GM18508 (cell line): ENCODE measurements at regions not wholly inside any gene's neighbourhood (a gene's known extent, or its start where the extent isn't known, plus 50 kb on each side); places are given as distances from the start of the nearest gene placed in this dataset.
"Not testable (repeated sequence)": the region's sequence is repeated elsewhere in the genome, so short reads cannot be mapped to it uniquely, and the experiment has no call there.

Experiments
- ATAC-seq: cut with Tn5 transposase; IDR thresholded peaks from one replicate; pipeline ENCODE4 v1.9.1; 2021; ENCODE audit warnings: moderate number of reproducible peaks; ENCODE audit not compliant: insufficient read depth, unreplicated experiment

GRCh38 chr4:57220172-57220571, 110.0 kb upstream of the IGFBP7 start:
- ATAC-seq, result no peak

GRCh38 chr4:57219431-57219830, 109.2 kb upstream of the IGFBP7 start:
- ATAC-seq, result no peak

GRCh38 chr4:57214654-57215411, 104.6 kb upstream of the IGFBP7 start:
- no peak for ATAC-seq

- no peak for ATAC-seq
These were observed 100.9 kb upstream of the IGFBP7 start for GRCh38 chr4:57211131-57211530.

GRCh38 chr4:57206172-57206571, 96.0 kb upstream of the IGFBP7 start:
- ATAC-seq, result no peak

GRCh38 chr4:57205580-57205979, 95.4 kb upstream of the IGFBP7 start:
- ATAC-seq, result no peak

GRCh38 chr4:57200799-57201327, 90.7 kb upstream of the IGFBP7 start:
- no peak for ATAC-seq

- no peak for ATAC-seq
These were observed 89.1 kb upstream of the IGFBP7 start for GRCh38 chr4:57199267-57199666.

GRCh38 chr4:57195622-57196021, 85.4 kb upstream of the IGFBP7 start:
- no peak for ATAC-seq

- no peak for ATAC-seq
These were observed 84.0 kb upstream of the IGFBP7 start for GRCh38 chr4:57194068-57194611.

GRCh38 chr4:57193209-57193810, 83.1 kb upstream of the IGFBP7 start:
- ATAC-seq, result no peak

- no peak for ATAC-seq
These were observed 81.4 kb upstream of the IGFBP7 start for GRCh38 chr4:57191523-57192034.

GRCh38 chr4:57190601-57191481, 80.7 kb upstream of the IGFBP7 start:
- no peak for ATAC-seq

- ATAC-seq, result no peak
These were observed 77.1 kb upstream of the IGFBP7 start for GRCh38 chr4:57187246-57187645.

GRCh38 chr4:57184378-57185029, 74.3 kb upstream of the IGFBP7 start:
- ATAC-seq, result no peak

GRCh38 chr4:57182132-57182874, 72.1 kb upstream of the IGFBP7 start:
- no peak for ATAC-seq

GRCh38 chr4:57173136-57173535, 63.0 kb upstream of the IGFBP7 start:
- ATAC-seq, result not testable (repeated sequence)

- no peak for ATAC-seq
These were observed 61.9 kb upstream of the IGFBP7 start for GRCh38 chr4:57172065-57172464.

- ATAC-seq, result no peak
These were observed 58.8 kb upstream of the IGFBP7 start for GRCh38 chr4:57168982-57169381.
